RWPE1 (cell line): ENCODE measurements at regions not wholly inside any gene's neighbourhood (a gene's known extent, or its start where the extent isn't known, plus 50 kb on each side); places are given as distances from the start of the nearest gene placed in this dataset.
A peak's percentile ranks its signal among the peaks of the same experiment; 100 is the strongest.
"Not testable (repeated sequence)": the region's sequence is repeated elsewhere in the genome, so short reads cannot be mapped to it uniquely, and the experiment has no call there.

Experiments
- CTCF ChIA-PET: fragments of 350-600 bp; sonication (Branson Sonifier 250); formaldehyde crosslinking; extraction: SDS; loops from one replicate; lab custom pipeline; 2021; lab: Yijun Ruan, JAX
- POLR2A ChIA-PET: fragments of 400-600 bp; formaldehyde crosslinking; extraction: SDS; loops from one replicate; lab custom pipeline; 2020; ENCODE audit warnings: antibody characterized with exemption; ENCODE audit not compliant: low non-redundant PET; lab: Yijun Ruan, JAX
- DNase-seq: peaks from one replicate; pipeline ENCODE4 v3.0.0; 2012; ENCODE audit warnings: low spot score
- H3K27ac ChIP-seq: fragments of 450-650 bp; 2 replicates; pipeline ENCODE4 v1.5.1; 2017
- TF ChIP-seq, protein P1 (sequence below): fragments of 450-650 bp; conservative IDR thresholded peaks from 2 replicates; pipeline ENCODE4 v1.5.1; 2017; ENCODE audit warnings: low read depth, mild to moderate bottlenecking

DNA sequence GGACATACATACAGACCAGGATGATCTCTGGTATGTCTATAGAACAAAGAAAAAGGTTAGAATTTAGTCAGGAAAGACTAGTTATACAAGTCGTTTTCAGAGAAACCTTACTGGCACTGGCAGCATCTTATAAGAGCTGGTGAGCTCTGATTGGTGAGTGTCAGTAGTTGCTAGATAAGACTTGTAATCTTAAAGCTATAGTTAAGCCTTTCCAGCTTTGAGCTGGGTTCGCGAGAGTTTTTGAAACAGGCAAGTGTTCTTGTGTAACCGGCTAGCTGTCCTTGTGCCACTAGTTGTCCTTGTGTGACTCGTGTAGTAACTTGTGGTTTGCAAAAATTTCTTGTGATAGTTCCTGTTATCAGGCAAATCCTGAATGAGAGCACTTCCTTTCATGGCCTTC lies 740.9 kb downstream of the GALC start:
- H3K27ac ChIP-seq = no peak overlapping the region
- POLR2A ChIA-PET = no interaction called here
- CTCF ChIA-PET = interaction anchor here (0.9 kb wide), 1 partner anchor 21 kb away, joined by 5 read pairs; no protein-coding TSS in a partner anchor
- TF ChIP-seq, protein P1, sequence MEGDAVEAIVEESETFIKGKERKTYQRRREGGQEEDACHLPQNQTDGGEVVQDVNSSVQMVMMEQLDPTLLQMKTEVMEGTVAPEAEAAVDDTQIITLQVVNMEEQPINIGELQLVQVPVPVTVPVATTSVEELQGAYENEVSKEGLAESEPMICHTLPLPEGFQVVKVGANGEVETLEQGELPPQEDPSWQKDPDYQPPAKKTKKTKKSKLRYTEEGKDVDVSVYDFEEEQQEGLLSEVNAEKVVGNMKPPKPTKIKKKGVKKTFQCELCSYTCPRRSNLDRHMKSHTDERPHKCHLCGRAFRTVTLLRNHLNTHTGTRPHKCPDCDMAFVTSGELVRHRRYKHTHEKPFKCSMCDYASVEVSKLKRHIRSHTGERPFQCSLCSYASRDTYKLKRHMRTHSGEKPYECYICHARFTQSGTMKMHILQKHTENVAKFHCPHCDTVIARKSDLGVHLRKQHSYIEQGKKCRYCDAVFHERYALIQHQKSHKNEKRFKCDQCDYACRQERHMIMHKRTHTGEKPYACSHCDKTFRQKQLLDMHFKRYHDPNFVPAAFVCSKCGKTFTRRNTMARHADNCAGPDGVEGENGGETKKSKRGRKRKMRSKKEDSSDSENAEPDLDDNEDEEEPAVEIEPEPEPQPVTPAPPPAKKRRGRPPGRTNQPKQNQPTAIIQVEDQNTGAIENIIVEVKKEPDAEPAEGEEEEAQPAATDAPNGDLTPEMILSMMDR = no peak
- no peak for DNase-seq

DNA sequence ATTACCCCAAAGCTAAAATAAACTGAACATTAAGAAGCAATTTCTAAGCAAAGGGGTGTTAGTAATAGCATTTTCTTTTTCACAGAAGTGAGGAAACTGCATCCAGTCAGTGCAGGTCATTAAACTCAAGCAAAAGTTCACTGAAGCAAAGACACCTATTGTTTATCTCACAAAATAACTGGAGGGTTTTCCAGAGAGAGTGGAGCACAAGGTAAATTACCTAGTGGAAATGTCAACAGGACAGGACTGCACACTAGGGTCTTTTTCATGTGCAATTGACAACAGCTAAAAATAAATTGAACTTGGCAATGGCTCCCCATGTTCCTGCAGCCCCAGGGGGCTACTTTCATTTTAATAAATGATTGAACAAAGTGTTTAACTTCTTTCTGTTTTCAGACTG lies 742.0 kb downstream of the GALC start:
- TF ChIP-seq, protein P1 = no peak
- ChIA-PET POLR2A (no interaction called here), CTCF (no interaction called here)
- no peak overlapping the region for H3K27ac ChIP-seq
- no peak for DNase-seq

DNA sequence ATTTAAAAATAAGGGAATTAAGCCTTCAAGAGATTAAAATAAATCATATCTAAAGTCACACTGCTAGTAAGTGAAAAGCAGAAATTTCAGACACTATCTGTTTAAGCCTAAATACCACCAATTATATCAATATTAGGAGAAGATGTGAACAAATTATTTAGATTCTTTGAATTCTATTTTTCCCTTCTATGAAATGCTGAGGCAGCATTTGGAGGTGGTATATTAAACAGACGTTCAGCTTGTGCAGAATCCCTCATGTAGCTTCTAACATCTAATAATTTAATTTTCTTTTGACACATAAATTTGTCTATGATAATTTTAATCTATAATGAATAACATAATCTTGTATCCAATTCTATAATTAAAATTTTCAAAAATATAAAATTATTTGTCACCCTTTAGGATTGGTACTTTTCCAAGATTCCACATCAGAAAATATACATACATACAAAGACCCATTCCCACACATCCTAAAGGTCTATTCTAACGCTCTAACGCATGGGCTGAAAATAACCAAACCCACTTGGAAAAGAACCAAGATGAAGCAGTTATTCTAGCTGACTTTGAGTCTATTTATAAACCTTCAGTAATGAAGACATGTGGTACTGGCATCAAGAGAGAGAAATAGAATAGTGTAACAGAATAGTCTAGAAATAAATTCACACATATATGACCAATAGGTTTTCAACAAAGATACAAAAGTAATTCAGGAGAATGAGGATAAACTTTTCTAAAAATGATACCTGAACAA lies 751.8 kb downstream of the GALC start:
- H3K27ac ChIP-seq = no peak overlapping the region
- CTCF ChIA-PET = no interaction called here

DNA sequence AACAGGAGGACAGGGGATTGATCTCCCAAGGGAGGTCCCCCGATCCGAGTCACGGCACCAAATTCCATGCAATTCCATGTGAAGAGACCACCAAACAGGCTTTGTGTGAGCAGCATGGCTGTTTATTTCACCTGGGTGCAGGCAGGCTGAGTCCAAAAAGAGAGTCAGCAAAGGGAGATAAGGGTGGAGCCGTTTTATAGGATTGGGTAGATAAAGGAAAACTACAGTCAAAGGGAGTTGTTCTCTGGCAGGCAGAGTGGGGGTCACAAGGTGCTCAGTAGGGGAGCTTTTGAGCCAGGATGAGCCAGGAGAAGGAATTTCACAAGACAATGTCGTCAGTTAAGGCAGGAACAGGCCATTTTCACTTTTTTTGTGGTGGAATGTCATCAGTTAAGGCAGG lies 752.7 kb downstream of the GALC start:
- CTCF ChIA-PET, H3K27ac ChIP-seq, POLR2A ChIA-PET, DNase-seq: not testable (repeated sequence)

More for the DNA sequence above, 751.8 kb downstream of the GALC start:
- no peak for DNase-seq
- TF ChIP-seq, protein P1 = no peak
- POLR2A ChIA-PET = no interaction called here

DNA sequence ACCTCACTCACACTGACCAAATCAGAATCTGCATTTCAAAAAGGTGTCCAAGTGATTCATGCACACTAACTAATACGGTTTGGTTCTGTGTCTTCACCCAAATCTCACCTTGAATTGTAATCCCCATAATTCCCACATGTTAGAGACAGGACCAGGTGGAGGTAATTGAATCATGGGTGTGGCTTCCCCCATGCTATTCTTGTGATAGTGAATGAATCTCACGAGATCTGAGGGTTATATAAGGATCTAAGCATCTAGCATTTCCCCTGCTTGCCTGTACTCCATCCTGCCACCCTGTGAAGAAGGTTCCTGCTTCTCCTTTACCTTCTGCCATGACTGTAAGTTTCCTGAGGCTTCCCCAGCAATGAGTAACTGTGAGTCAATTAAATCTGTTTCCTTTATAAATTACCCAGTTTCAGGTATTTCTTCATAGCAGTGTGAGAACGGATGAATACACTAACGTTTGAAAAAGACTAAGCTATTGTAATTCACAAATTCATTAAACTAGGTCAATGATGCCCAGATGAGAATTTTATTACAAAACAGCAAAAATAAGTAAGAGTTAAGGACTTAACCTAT lies 759.1 kb downstream of the GALC start:
- TF ChIP-seq, protein P1 = no peak
- no peak overlapping the region for H3K27ac ChIP-seq
- ChIA-PET POLR2A (no interaction called here), CTCF (no interaction called here)
- DNase-seq = no peak

DNA sequence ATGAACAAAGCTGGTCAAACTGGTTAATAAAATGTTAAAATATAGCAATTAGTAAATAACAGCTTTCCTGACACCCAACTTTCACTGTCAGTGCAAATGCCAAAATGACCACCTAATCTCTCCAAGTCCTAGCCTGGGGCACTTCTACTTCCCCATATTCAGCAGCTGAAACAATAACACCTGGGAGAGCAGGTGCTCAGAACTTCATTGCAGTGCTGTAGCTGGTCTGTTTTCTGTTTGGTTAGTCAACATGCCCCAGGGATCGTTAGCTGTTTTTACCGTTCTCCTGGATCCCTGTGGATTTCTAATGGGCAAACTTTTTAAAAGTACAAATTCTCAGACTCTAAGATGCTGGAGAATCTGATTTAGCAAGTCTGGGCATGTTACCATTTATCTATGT lies 759.7 kb downstream of the GALC start:
- no peak overlapping the region for H3K27ac ChIP-seq
- CTCF ChIA-PET = no interaction called here
- TF ChIP-seq, protein P1 = no peak
- DNase-seq = no peak
- POLR2A ChIA-PET = no interaction called here

DNA sequence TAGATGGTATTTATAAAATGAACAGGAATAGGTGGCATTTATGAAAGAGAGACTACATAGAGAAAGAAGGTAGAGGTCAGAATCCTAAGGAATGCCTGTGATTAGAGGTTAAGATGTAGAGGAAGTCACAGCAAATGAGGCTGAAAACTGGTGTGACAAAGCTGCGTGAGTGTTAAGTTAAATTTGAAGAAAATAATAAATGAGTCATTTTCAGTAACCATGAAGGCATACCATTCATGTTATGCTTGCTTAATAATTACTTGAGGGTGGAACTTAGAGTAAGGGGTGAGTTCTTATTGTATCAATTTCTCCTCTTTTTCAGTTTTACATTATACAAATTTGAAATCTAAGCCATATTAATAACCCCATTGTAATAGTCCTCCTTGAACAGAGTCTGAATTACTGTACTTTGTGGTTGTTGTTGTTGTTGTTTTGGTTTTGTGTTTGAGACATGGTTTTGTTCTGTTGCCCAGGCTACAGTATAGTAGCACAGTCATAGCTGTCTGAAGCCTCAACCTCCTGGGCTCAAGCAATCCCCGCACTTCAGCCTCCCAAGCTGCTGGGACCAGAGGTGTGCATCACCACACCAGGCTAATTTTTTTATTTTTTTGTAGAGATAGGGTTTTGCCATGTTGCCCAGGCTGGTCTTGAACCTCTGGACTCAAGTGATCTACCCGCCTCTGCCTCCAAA lies 761.5 kb downstream of the GALC start:
- POLR2A ChIA-PET = no interaction called here
- TF ChIP-seq, protein P1 = no peak
- CTCF ChIA-PET = interaction anchor here (1.0 kb wide), 1 partner anchor 21 kb away, joined by 5 read pairs; no protein-coding TSS in a partner anchor
- H3K27ac ChIP-seq = no peak overlapping the region
- peak; percentile 12 for DNase-seq
